GM21786 (cell line): ENCODE measurements at regions not wholly inside any gene's neighbourhood (a gene's known extent, or its start where the extent isn't known, plus 50 kb on each side); places are given as distances from the start of the nearest gene placed in this dataset.
A peak's percentile ranks its signal among the peaks of the same experiment; 100 is the strongest.
"Not testable (repeated sequence)": the region's sequence is repeated elsewhere in the genome, so short reads cannot be mapped to it uniquely, and the experiment has no call there.

Experiments
- ATAC-seq: cut with Tn5 transposase; IDR thresholded peaks from one replicate; pipeline ENCODE4 v1.9.1; 2021; ENCODE audit not compliant: unreplicated experiment

- no peak for ATAC-seq
Observed at GRCh38 chr2:53543083-53543482, 224.5 kb upstream of the CHAC2 start.

- no peak for ATAC-seq
Observed at GRCh38 chr2:53536583-53537361, 230.8 kb upstream of the CHAC2 start.

GRCh38 chr2:53535234-53535840, 232.3 kb upstream of the CHAC2 start:
- no peak for ATAC-seq

GRCh38 chr2:53530126-53530525, 237.5 kb upstream of the CHAC2 start:
- no peak for ATAC-seq

GRCh38 chr2:53527056-53527455, 240.5 kb upstream of the CHAC2 start:
- no peak for ATAC-seq

GRCh38 chr2:53519918-53520841, 247.4 kb upstream of the CHAC2 start:
- no peak for ATAC-seq

GRCh38 chr2:53517406-53517805, 250.2 kb upstream of the CHAC2 start:
- no peak for ATAC-seq

- peak; percentile 38 for ATAC-seq
Observed at GRCh38 chr2:53516650-53517049, 251.0 kb upstream of the CHAC2 start.

- ATAC-seq = no peak
Observed at GRCh38 chr2:53515435-53516332, 251.9 kb upstream of the CHAC2 start.

- no peak for ATAC-seq
Observed at GRCh38 chr2:53513167-53513666, 254.4 kb upstream of the CHAC2 start.

GRCh38 chr2:53512071-53512826, 255.4 kb upstream of the CHAC2 start:
- no peak for ATAC-seq

- ATAC-seq = no peak
Observed at GRCh38 chr2:53511549-53511948, 256.1 kb upstream of the CHAC2 start.

- no peak for ATAC-seq
Observed at GRCh38 chr2:53510401-53510800, 257.2 kb upstream of the CHAC2 start.

- no peak for ATAC-seq
Observed at GRCh38 chr2:53509831-53510388, 257.7 kb upstream of the CHAC2 start.

- no peak for ATAC-seq
Observed at GRCh38 chr2:53508667-53509066, 258.9 kb upstream of the CHAC2 start.

GRCh38 chr2:53507070-53507469, 260.5 kb upstream of the CHAC2 start:
- not testable (repeated sequence) for ATAC-seq

GRCh38 chr2:53505826-53506225, 261.8 kb upstream of the CHAC2 start:
- ATAC-seq = no peak

- no peak for ATAC-seq
Observed at GRCh38 chr2:53504507-53504906, 263.1 kb upstream of the CHAC2 start.

GRCh38 chr2:53500181-53500580, 267.4 kb upstream of the CHAC2 start:
- ATAC-seq = no peak
